CD4-positive, alpha-beta memory T cell (primary cell): ENCODE measurements at regions not wholly inside any gene's neighbourhood (a gene's known extent, or its start where the extent isn't known, plus 50 kb on each side); places are given as distances from the start of the nearest gene placed in this dataset.
"Not testable (repeated sequence)": the region's sequence is repeated elsewhere in the genome, so short reads cannot be mapped to it uniquely, and the experiment has no call there.

ENCODE experiments used
- CTCF ChIA-PET: fragments of 350-600 bp; sonication (Branson Sonifier 250); formaldehyde crosslinking; loops from one replicate; lab custom pipeline; 2021; ENCODE audit warnings: inconsistent platforms; ENCODE audit not compliant: partially characterized antibody; lab: Charles Lee
- POLR2A ChIA-PET: fragments of 350-600 bp; sonication (Branson Sonifier 250); formaldehyde crosslinking; loops from one replicate; lab custom pipeline; 2021; ENCODE audit not compliant: partially characterized antibody; lab: Charles Lee
- DNase-seq, 5 donors: peaks; one replicate each; pipeline versions ENCODE4 v3.0.0 to v3.0.0-alpha.2; 2020 to 2022; ENCODE audit warnings: mixed read lengths in 1 of 5
- H3K27ac ChIP-seq: one replicate; pipeline ENCODE4 v1.7.0; 2013; ENCODE audit warnings: low read depth, low read length
- H3K27me3 ChIP-seq: 2 replicates; pipeline ENCODE4 v1.7.0; 2013; ENCODE audit warnings: mild to moderate bottlenecking, low read length, moderate library complexity; ENCODE audit not compliant: insufficient read depth
- H3K36me3 ChIP-seq: 2 replicates; pipeline ENCODE4 v1.7.0; 2013; ENCODE audit warnings: mild to moderate bottlenecking, low read length, moderate library complexity; ENCODE audit not compliant: insufficient read depth
- H3K4me1 ChIP-seq: 2 replicates; pipeline ENCODE4 v1.7.0; 2013; ENCODE audit warnings: mild to moderate bottlenecking, low read length, moderate library complexity; ENCODE audit not compliant: insufficient read depth
- H3K4me3 ChIP-seq, 2 donors: one replicate each; pipeline ENCODE4 v1.7.0; 2013; ENCODE audit warnings: low read length in 2 of 2, mild to moderate bottlenecking in 1 of 2
- H3K9me3 ChIP-seq, 2 donors: one replicate each; pipeline ENCODE4 v1.7.0; 2013; ENCODE audit warnings: low read length in 2 of 2, control low read depth in 1 of 2; ENCODE audit not compliant: control insufficient read depth in 1 of 2
- H3K27ac Mint-ChIP-seq, 7 donors: one replicate each; pipeline ENCODE4 v1.8.0; 2020 to 2021; ENCODE audit warnings: mixed read lengths in 7 of 7, mild to moderate bottlenecking in 6 of 7, inconsistent platforms in 3 of 7, moderate library complexity in 3 of 7
- H3K27me3 Mint-ChIP-seq, 2 donors: one replicate each; pipeline ENCODE4 v1.8.0; 2020 to 2021; ENCODE audit warnings: mixed read lengths in 2 of 2
- H3K36me3 Mint-ChIP-seq, 2 donors: one replicate each; pipeline ENCODE4 v1.8.0; 2020 to 2021; ENCODE audit warnings: mixed read lengths in 2 of 2, inconsistent platforms in 1 of 2, mild to moderate bottlenecking in 1 of 2
- H3K4me1 Mint-ChIP-seq, 4 donors: one replicate each; pipeline ENCODE4 v1.8.0; 2020 to 2021; ENCODE audit warnings: mixed read lengths in 4 of 4, mild to moderate bottlenecking in 1 of 4
- H3K4me3 Mint-ChIP-seq, 8 donors: one replicate each; pipeline ENCODE4 v1.8.0; 2020 to 2021; ENCODE audit warnings: mixed read lengths in 8 of 8, mild to moderate bottlenecking in 7 of 8, moderate library complexity in 6 of 8, inconsistent platforms in 3 of 8
- H3K9me3 Mint-ChIP-seq, 8 donors: one replicate each; pipeline ENCODE4 v1.8.0; 2020 to 2021; ENCODE audit warnings: mixed read lengths in 8 of 8, mild to moderate bottlenecking in 5 of 8, inconsistent platforms in 3 of 8, moderate library complexity in 1 of 8
- intact Hi-C: fragments of 100-400 bp; cut with micrococcal nuclease; formaldehyde crosslinking; loops from one replicate; pipeline ENCODE4 v1.15.1; 2023

- no peaks in the 10 kb centered on the region for H3K36me3 Mint-ChIP-seq
- no peaks in the 10 kb centered on the region for H3K9me3 ChIP-seq
- H3K36me3 ChIP-seq, result no peaks in the 10 kb centered on the region
- intact Hi-C loops, result no loop called here
- ChIA-PET POLR2A (no interaction called here), CTCF (no interaction called here)
- H3K27ac Mint-ChIP-seq, result no peak overlapping the region
- H3K4me3 Mint-ChIP-seq, result no peak overlapping the region
- H3K9me3 Mint-ChIP-seq, result peaks cover 0 to 10% (median 0%) of the 10 kb centered on the region in 8 donors
- no peak for DNase-seq
- H3K4me1 ChIP-seq, result no peaks in the 10 kb centered on the region
- H3K27me3 Mint-ChIP-seq, result no peaks in the 10 kb centered on the region
- H3K4me3 ChIP-seq, result no peak overlapping the region
- H3K27ac ChIP-seq, result no peak overlapping the region
- H3K27me3 ChIP-seq, result no peaks in the 10 kb centered on the region
- H3K4me1 Mint-ChIP-seq, result no peaks in the 10 kb centered on the region
These were observed 493.3 kb downstream of the NTRK2 start for GRCh38 chr9:85162822-85163221.

- H3K4me3 ChIP-seq, H3K4me1 Mint-ChIP-seq, H3K27me3 Mint-ChIP-seq, H3K36me3 ChIP-seq, POLR2A ChIA-PET, H3K27me3 ChIP-seq, CTCF ChIA-PET, H3K4me1 ChIP-seq, H3K36me3 Mint-ChIP-seq, H3K27ac Mint-ChIP-seq, H3K4me3 Mint-ChIP-seq, intact Hi-C loops, H3K9me3 ChIP-seq, DNase-seq, H3K27ac ChIP-seq: not testable (repeated sequence)
- peaks cover 0 to 10% (median 0%) of the 10 kb centered on the region in 8 donors for H3K9me3 Mint-ChIP-seq
These were observed 491.4 kb downstream of the NTRK2 start for GRCh38 chr9:85160944-85161343.

DNA sequence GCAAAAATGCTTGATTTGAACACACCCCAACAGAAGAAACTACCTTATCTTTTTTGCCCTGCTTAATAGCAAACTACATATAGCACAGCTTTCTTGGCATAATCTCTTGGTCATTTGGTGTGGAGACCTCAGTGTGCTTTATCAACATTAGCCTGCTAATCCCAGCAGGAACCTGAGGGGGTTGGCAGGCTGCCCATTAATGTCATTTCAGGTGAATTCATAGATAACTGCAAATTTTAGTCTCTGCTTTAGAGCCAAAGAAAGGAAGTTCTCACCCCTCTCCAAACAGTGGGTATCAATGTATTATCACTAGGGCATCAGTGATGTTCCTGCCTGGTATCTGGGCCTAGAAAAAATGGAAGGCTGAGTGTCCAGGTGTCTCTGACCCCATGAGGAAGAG is 489.0 kb downstream of the NTRK2 start:
- no peak overlapping the region for H3K4me3 ChIP-seq
- Mint-ChIP-seq H3K4me3 (no peak overlapping the region), H3K9me3 (peaks cover 0 to 1% (median 0%) of the 10 kb centered on the region in 8 donors), H3K36me3 (no peaks in the 10 kb centered on the region), H3K27me3 (no peaks in the 10 kb centered on the region), H3K27ac (no peak overlapping the region), H3K4me1 (no peaks in the 10 kb centered on the region)
- H3K27me3 ChIP-seq, result no peaks in the 10 kb centered on the region
- no peak overlapping the region for H3K27ac ChIP-seq
- ChIA-PET POLR2A (no interaction called here), CTCF (no interaction called here)
- no peaks in the 10 kb centered on the region for H3K36me3 ChIP-seq
- no peaks in the 10 kb centered on the region for H3K4me1 ChIP-seq
- no peak for DNase-seq
- no peaks in the 10 kb centered on the region for H3K9me3 ChIP-seq
- intact Hi-C loops, result no loop called here

DNA sequence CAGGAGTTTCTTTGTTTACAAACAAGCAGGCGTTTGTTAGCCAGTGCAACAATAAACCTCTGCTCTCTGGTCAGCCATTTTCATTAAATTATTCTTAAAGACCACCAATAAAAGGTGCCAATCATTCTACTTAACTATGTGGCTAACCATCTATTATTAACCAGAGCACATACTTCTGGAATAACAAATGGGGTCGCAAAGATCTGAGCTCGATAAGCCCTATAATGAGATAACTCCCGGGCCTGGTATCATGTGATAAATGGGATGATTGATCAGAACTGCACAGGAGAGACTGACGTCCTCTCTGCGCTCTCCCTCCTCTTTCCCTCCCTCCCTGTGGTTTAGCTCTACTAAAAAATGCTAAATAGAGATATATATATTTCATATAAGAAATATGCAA is 488.2 kb downstream of the NTRK2 start:
- Mint-ChIP-seq H3K27me3 (no peaks in the 10 kb centered on the region), H3K9me3 (no peaks in the 10 kb centered on the region), H3K36me3 (no peaks in the 10 kb centered on the region), H3K4me1 (no peaks in the 10 kb centered on the region), H3K27ac (no peak overlapping the region), H3K4me3 (no peak overlapping the region)
- intact Hi-C loops, result no loop called here
- no peak for DNase-seq
- H3K9me3 ChIP-seq, result no peaks in the 10 kb centered on the region
- no peaks in the 10 kb centered on the region for H3K36me3 ChIP-seq
- no peaks in the 10 kb centered on the region for H3K4me1 ChIP-seq
- ChIA-PET CTCF (no interaction called here), POLR2A (no interaction called here)
- no peak overlapping the region for H3K27ac ChIP-seq
- no peak overlapping the region for H3K4me3 ChIP-seq
- no peaks in the 10 kb centered on the region for H3K27me3 ChIP-seq

- no peaks in the 10 kb centered on the region for H3K27me3 ChIP-seq
- Mint-ChIP-seq H3K4me1 (no peaks in the 10 kb centered on the region), H3K36me3 (no peaks in the 10 kb centered on the region), H3K27me3 (no peaks in the 10 kb centered on the region), H3K9me3 (no peaks in the 10 kb centered on the region), H3K4me3 (no peak overlapping the region), H3K27ac (no peak overlapping the region)
- ChIA-PET CTCF (no interaction called here), POLR2A (no interaction called here)
- H3K27ac ChIP-seq, result no peak overlapping the region
- no peaks in the 10 kb centered on the region for H3K36me3 ChIP-seq
- no peaks in the 10 kb centered on the region for H3K9me3 ChIP-seq
- no peaks in the 10 kb centered on the region for H3K4me1 ChIP-seq
- intact Hi-C loops, result no loop called here
- H3K4me3 ChIP-seq, result no peak overlapping the region
- no peak for DNase-seq
These were observed 487.1 kb downstream of the NTRK2 start for GRCh38 chr9:85156652-85157051.

- Histone ChIP-seq H3K4me1 (no peaks in the 10 kb centered on the region), H3K4me3 (no peak overlapping the region), H3K27ac (no peak overlapping the region), H3K36me3 (no peaks in the 10 kb centered on the region), H3K27me3 (no peaks in the 10 kb centered on the region), H3K9me3 (no peaks in the 10 kb centered on the region)
- H3K27ac Mint-ChIP-seq, result no peak overlapping the region
- intact Hi-C loops, result no loop called here
- no peak for DNase-seq
- ChIA-PET CTCF (no interaction called here), POLR2A (no interaction called here)
- no peaks in the 10 kb centered on the region for H3K4me1 Mint-ChIP-seq
- no peaks in the 10 kb centered on the region for H3K36me3 Mint-ChIP-seq
- no peaks in the 10 kb centered on the region for H3K9me3 Mint-ChIP-seq
- no peaks in the 10 kb centered on the region for H3K27me3 Mint-ChIP-seq
- H3K4me3 Mint-ChIP-seq, result no peak overlapping the region
These were observed 485.8 kb downstream of the NTRK2 start for GRCh38 chr9:85155352-85155751.

GRCh38 chr9:85151741-85152140 is 482.2 kb downstream of the NTRK2 start:
- Histone ChIP-seq H3K36me3 (no peaks in the 10 kb centered on the region), H3K27ac (no peak overlapping the region), H3K4me1 (no peaks in the 10 kb centered on the region), H3K9me3 (no peaks in the 10 kb centered on the region), H3K4me3 (no peak overlapping the region), H3K27me3 (no peaks in the 10 kb centered on the region)
- CTCF ChIA-PET, result no interaction called here
- DNase-seq, result no peak
- Mint-ChIP-seq H3K4me1 (no peaks in the 10 kb centered on the region), H3K36me3 (no peaks in the 10 kb centered on the region), H3K27ac (no peak overlapping the region), H3K9me3 (peaks cover 0 to 4% (median 0%) of the 10 kb centered on the region in 8 donors), H3K27me3 (peaks cover 0 to 5% of the 10 kb centered on the region in 2 donors), H3K4me3 (no peak overlapping the region)
- intact Hi-C loops, result no loop called here
- POLR2A ChIA-PET, result no interaction called here

DNA sequence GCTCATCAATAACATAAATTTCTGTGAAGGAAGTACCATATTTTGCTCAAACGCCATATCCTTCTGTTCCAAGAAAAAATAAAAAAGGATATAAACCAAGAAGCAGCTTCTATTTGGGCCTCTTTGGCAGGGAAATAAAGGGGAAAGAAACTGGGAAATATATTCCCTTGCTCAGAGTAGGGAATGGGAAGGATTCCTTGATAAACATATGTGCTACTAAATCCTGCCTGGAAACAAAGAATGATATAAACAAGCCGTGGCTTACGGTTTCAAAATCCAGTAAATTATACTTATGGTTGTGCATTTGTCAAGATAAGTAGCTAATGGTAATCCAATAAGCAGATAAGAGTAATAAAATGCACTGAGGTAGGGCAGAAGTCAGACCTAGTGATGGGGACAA is 481.6 kb downstream of the NTRK2 start:
- no peak overlapping the region for H3K27ac ChIP-seq
- no peak for DNase-seq
- intact Hi-C loops, result no loop called here
- Mint-ChIP-seq H3K36me3 (no peaks in the 10 kb centered on the region), H3K27me3 (peaks cover 0 to 5% of the 10 kb centered on the region in 2 donors), H3K4me3 (no peak overlapping the region), H3K4me1 (no peaks in the 10 kb centered on the region), H3K27ac (no peak overlapping the region), H3K9me3 (peaks cover 0 to 4% (median 0%) of the 10 kb centered on the region in 8 donors)
- H3K27me3 ChIP-seq, result no peaks in the 10 kb centered on the region
- no peaks in the 10 kb centered on the region for H3K4me1 ChIP-seq
- CTCF ChIA-PET, result interaction anchor here (1.8 kb wide), 1 partner anchor 13 kb away, joined by 7 read pairs; no protein-coding TSS in a partner anchor
- no peak overlapping the region for H3K4me3 ChIP-seq
- POLR2A ChIA-PET, result no interaction called here
- H3K9me3 ChIP-seq, result no peaks in the 10 kb centered on the region
- H3K36me3 ChIP-seq, result no peaks in the 10 kb centered on the region
